ENCODE measurements at regions not wholly inside any gene's neighbourhood (a gene's known extent, or its start where the extent isn't known, plus 50 kb on each side); places are given as distances from the start of the nearest gene placed in this dataset.
"Not testable (repeated sequence)": the region's sequence is repeated elsewhere in the genome, so short reads cannot be mapped to it uniquely, and the experiment has no call there.

- not testable (repeated sequence) for H3K27me3 Mint-ChIP-seq (ENCODE audit: low read depth); H3K27me3 ChIP-seq (ENCODE audit: insufficient read depth, low read length); H2BK20ac ChIP-seq (ENCODE audit: low read depth, low read length, poor library complexity, severe bottlenecking); H3K9me3 Mint-ChIP-seq; H3K79me2 ChIP-seq (ENCODE audit: insufficient read depth, low read length); H2BK12ac ChIP-seq (ENCODE audit: insufficient read length, low read depth, low read length); H4K91ac ChIP-seq (ENCODE audit: insufficient read length, low read depth, low read length); H2BK120ac ChIP-seq (ENCODE audit: low read depth, low read length, poor library complexity, severe bottlenecking); H3K27ac ChIP-seq (ENCODE audit: insufficient read length, low read depth, low read length); H3K23ac ChIP-seq (ENCODE audit: insufficient read length, low read depth, low read length); H2AFZ ChIP-seq (ENCODE audit: low read length); H3K27ac Mint-ChIP-seq; DNase-seq; H3T11ph ChIP-seq (ENCODE audit: low read length); H3K4me1 ChIP-seq (ENCODE audit: insufficient read depth, low read length); H3K4me2 ChIP-seq (ENCODE audit: insufficient read depth, insufficient read length, low read length); H3K4ac ChIP-seq (ENCODE audit: low read depth, low read length); H4K8ac ChIP-seq (replicated peaks; ENCODE audit: insufficient read length, low read depth, low read length); H2BK15ac ChIP-seq (ENCODE audit: low read depth, low read length); H3K4me1 Mint-ChIP-seq; H4K5ac ChIP-seq (ENCODE audit: insufficient read length, low read depth, low read length); H3K79me1 ChIP-seq (ENCODE audit: insufficient read depth, low read depth, low read length, poor library complexity, severe bottlenecking); H3K9ac ChIP-seq (ENCODE audit: extremely low read depth, insufficient read length, low read length); H3K4me3 Mint-ChIP-seq; H4K20me1 ChIP-seq (ENCODE audit: control insufficient read depth, insufficient read depth, insufficient read length); H3K18ac ChIP-seq (ENCODE audit: insufficient read length, low read depth, low read length); H3K23me2 ChIP-seq (ENCODE audit: insufficient read length, low read depth, low read length, poor library complexity, severe bottlenecking); H2AK5ac ChIP-seq (ENCODE audit: insufficient read length, low read length); H3K36me3 Mint-ChIP-seq (ENCODE audit: insufficient read depth in 1 of 3, low read depth in 3 of 3); H3K56ac ChIP-seq (ENCODE audit: insufficient read length, low read depth, low read length); H2BK5ac ChIP-seq (ENCODE audit: insufficient read length, low read length); H3K9me3 ChIP-seq (ENCODE audit: control insufficient read depth, low read depth, low read length); H3K14ac ChIP-seq (ENCODE audit: insufficient read depth, low read length)
- WGBS (ENCODE audit: extremely low coverage, insufficient read length, low lambda C conversion rate), result no CpG with 5 or more reads among the region's 45 CpGs
Observed at GRCh38 chr2:180691186-180691854, 289.1 kb upstream of the UBE2E3 start.

Measured in H9 (cell line).